ENCODE measurements at regions not wholly inside any gene's neighbourhood (a gene's known extent, or its start where the extent isn't known, plus 50 kb on each side); places are given as distances from the start of the nearest gene placed in this dataset.
"Not testable (repeated sequence)": the region's sequence is repeated elsewhere in the genome, so short reads cannot be mapped to it uniquely, and the experiment has no call there.

DNA sequence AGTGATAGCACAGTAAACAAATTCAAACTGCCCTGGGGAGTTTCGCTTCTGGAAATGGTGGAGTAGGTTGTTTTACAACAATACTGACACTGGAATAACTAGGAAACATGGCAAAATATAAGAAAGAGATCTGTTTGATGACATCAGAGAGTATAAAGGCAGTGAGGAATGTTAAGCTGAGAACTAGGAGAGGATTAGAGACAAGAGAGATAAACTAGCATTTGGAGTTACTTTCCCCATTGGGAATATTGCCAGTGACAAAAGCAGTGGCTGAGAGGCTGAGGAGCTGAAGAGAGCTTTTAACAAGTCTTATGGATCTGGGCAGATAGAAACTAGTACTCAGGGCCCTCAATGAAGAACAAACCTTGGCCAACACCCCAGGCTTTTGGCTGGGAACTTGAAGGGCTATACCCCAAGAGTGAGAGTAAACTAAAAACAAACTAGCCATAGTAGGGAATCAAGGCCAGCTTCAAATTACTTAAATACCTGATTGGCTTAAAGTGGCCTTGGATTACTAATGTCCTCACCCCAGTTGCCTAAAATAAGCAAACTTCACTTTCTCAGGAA is 280.4 kb downstream of the KLF13 start:
- DNase-seq = no peak

DNA sequence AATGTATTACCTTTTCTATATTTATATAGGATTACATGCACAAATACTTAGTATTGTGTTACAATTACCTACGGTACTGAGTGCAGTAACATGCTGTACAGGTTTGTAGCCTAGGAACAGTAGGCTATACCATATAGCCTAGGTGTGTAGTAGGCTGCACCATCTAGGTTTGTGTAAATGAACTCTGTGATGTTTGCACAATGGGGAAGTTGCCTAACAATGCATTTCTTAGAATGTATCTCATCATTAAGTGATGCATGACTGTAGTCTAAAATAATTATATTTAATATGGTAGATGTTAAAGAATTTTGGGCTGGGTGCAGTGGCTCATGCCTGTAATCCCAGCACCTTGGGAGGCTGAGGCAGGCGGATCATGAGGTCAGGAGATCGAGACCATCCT is 281.0 kb downstream of the KLF13 start:
- DNase-seq = no peak

DNA sequence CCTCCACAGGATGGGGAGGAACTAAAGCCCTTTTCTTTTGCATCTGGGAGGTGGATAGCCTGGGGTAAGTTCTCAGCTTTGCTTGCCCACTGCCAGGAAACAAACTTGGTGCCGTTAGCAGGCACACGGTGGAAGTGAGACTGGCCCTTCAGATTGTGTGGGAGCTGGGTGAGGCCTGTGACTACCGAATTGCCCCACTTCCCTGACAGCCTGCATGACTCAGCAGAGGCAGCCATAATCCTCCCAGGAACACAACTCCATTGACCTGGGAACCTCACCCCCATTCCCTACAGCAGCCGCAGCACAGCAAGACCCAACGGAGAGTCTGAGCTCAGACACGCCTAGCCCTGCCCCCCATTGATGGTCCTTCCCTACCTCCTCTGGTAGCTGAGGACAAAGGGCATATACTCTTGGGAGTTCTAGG is 282.6 kb downstream of the KLF13 start:
- DNase-seq = no peak

DNA sequence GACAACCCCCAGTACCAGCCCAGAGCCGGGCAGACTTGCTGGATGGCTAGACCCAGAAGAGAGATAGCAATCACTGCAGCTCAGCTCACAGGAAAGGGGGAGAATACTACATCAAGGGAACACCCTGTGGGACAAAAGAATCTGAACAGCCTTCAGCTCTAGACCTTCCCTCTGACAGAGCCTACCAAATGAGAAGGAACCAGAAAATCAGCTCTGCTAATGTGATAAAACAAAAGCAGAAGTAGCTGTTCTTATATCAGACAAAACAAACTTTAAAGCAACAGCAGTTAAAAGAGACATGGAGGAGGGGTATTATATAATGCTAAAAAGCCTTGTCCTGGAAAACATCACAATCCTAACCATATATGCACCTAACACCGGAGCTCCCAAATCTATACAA is 283.3 kb downstream of the KLF13 start:
- DNase-seq = no peak

DNA sequence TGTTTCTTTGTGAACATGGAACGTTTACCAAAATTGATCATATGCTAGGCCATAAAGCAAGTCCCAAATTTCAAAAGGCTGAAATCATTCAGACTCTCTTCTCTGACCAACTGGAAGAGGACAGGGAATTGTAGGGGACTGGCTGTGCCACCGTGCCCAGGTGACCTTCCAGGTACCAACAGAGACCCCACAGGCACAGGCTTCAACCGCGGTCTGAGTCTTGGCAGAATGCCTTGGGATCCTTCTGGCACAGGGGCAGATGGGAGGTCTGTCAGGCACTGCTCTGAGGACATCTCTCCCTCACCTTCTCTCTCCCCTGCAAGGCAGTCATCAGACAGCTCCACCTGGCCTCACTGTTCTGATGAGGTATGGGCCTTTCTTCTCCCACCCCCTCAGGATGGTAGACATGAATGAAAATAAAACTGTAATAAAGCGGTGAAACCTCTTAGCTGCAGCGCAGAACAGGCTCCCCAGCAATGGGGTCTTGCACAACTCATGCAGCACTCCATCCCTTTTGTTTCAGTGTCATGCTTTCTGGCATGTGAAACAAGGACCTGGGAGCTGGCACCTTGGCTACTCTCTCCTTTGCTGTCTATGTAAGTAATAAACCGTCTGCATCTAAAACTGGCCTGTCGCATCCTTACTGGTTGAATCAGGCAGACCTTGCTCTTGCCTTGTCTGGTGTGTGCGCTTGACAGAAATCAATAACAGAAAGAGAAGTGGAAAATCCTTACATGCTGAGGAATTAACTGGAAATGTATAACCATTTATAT is 289.2 kb downstream of the KLF13 start:
- no peak for DNase-seq

DNA sequence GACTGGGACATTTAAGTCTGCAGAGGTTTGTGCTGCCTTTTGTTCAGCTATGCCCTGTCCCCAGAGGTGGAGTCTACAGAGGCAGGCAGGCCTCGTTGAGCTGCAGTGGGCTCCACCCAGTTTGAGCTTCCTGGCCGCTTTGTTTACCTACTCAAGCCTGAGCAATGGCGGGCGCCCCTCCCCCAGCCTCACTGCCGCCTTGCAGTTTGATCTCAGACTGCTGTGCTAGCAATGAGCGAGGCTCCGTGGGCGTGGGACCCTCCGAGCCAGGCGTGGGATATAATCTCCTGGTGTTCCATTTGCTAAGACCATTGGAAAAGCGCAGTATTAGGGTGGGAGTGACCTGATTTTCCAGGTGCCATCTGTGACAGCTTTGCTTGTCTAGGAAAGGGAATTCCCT is 296.7 kb downstream of the KLF13 start:
- DNase-seq = not testable (repeated sequence)

DNA sequence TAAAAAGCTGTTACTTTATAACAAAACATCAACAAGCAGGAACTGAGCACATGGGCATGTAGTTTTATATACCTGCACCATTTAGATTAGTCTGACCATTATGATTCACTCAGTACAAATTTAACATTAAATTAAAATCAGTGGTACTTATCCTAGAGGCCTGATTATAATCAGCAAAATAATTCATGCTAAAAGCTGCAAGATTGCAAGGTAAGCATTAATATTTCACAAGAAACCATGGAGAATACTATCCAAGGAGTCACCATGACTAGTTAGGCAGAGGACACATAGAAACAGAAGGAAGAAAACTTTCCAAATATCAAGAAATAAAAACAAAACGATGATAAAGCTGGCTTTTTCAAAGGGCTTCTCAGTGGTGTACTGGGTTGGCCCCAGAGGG is 297.5 kb downstream of the KLF13 start:
- not testable (repeated sequence) for DNase-seq

DNA sequence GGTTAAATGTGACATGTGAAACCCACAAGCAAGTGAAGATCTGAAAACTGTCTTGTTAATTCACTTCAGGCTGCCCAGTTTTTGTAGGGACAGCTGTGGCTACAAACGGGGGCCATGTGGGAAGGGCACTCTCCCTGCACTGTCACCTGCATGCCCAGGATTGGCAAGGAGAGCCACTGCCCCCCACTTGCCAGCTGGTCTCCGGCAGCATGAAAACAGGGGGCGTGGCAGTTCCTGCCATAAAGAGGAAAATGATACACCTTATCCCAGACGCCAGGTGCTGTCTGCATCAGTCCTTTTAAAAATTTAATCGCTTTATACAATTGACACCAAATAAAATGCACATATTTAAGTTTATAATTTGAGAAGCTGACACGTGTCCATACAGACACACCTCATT is 309.1 kb downstream of the KLF13 start:
- DNase-seq = not testable (repeated sequence)

DNA sequence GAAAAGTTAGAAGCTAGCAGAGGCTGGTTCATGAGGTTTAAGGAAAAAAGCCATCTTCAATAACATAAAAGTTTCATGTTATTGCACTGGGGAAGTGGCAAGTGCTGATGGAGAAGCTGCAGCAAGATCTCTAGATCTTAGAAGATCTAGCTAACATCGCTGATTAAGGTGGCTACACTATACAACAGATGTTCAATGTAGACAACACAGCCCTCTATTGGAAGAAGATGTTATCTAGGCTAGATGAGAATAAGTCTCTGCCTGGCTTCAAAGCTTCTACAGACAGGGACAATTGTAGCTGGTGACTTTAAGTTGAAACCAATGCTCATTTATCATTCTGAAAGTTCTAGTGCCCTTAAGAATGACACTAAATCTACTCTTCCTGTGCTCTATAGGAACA is 310.3 kb downstream of the KLF13 start:
- not testable (repeated sequence) for DNase-seq

DNA sequence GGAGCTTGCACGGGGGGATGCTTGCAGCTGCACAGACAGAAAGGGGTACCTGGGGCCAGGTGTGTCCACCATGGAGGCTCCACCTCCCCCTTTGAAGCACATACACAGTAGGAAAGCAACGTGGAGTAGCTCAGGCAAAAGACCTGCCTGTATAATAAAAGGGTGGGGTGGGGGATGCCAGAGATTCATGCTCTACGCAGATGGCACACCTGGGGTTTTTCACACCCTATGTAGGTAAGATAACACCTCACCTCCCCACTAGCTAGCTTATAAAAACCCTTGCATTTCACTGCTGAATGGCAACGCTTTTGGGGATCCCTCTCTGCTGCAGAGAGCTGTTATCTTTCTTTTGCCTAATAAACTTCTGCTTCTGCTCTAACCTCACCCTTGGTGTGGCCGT is 317.3 kb downstream of the KLF13 start:
- DNase-seq = not testable (repeated sequence)

DNA sequence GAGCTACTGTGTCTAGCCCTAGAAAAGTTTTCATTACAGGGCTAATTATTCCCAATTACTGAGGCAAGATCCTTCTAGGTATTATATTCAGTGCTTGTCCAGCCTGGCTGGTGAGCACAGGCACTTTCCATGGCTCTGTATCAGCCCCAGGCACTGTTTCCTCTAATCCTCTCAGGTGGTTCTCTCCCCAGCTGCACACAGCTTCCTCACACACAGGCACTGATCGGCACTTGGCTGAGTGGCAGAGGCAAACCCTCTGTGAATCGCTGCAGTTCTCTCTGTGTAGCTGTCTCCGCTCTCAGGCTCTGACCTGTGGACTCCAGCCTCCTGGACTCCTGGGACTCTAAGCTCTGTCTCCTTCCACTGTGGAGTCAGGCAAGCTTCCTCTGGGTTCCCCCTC is 318.1 kb downstream of the KLF13 start:
- DNase-seq = not testable (repeated sequence)

DNA sequence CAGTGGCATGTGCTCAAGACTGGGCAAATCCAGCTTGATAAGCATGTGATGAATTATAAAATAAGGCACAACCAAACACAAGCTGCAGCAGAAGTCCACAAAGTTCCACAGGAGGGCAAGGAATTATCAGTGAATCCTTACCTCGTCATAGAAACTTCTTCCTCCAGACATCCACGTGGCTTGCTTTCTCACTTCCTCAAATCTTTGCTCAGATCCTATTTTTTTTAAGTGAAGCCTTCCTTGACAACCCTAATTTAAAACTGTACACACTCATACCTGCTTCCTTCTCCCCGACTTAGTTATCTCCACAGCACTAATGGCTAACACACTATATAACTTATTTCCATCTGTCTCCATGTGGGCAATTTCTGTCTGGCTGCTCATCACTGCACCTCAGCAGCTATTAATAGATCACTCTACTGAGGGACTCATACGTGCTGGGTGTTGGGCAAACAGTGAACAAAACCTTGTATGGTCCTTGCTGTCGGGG is 320.7 kb downstream of the KLF13 start:
- DNase-seq = not testable (repeated sequence)

DNA sequence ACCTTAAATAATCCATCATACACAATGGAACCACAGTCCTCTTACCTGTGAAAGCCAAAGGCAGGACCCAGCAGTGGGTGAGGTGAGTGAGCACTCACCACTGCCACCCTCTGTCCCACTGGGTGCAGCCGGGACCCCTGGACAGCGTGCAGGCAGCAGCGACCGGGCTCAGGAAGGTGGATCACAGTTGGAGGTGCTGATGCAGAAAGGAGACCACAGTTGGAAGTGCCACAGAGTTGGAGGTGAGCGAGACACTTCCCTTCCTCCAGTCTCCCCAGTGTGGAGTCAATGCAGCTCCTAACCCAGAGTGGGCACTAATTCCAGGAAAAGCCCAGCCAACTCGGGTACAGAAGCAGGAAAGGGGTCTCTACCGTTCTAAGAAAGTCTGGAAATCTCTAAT is 323.0 kb downstream of the KLF13 start:
- not testable (repeated sequence) for DNase-seq

DNA sequence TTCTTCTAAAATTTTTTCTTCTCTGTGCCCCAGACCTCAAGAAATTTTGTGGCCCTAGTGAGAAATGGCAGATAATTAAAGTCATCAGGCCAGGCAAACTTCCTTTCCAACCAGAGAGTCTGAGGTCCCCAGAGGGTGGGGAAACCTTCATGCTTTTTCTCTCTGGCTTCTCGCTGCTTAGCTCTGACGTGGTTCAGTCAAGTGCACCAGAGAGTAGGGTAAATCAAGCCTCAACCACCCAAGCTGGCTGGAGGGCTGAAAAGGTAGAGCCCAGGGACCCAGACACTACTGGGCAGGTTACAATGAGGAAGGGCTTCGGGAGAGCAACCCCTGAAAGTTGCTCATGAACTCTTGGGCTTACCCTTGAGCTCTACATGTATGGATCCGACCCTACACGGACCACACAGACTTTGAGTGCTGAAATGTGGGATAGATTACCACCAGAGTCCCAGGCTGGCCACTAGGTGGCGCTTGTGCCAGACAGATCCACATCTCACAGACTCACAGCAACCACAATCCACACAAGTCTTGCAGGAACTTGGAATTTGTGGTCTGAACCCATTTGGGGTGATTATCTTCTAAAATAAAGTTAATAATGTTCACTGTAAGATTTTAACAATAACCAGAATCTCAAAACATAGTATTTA is 323.5 kb downstream of the KLF13 start:
- DNase-seq = not testable (repeated sequence)

DNA sequence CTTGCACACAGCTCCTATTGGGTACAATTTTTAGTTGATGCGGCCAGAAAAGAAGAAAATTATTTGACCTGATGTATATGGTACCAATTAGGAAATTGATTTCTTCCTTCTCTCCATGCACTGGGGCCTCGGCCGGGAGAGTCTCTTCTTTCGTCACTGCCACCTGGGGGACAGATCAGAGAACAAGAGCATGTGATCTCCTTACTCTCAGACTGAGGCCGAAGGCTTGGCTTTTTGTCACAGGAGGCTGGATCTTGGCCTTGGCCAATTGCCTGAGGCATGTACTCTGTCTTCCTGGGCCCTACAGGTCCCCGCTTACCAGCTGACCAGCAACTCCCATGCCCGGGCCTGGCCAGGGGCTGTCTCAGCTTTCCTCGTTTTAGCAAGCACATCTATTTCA is 330.3 kb downstream of the KLF13 start:
- DNase-seq = not testable (repeated sequence)

DNA sequence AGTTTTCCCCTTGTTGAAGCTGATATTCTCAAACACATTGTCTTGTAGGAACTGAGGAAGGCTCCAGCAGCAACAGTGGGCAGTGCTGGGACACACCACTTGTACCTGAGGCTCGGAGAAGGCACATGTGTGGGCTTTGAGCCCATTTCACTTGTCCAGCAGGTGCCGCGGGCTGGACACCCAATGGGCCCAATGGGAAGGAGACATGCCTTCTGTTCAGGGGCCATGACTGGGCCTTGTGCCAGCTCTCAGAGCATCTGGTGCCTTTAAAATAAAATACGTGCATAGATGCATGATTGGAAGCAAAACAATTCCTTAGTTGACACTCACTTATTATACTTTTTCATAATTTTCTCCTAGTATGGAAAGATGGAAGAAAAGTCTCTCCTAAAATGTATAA is 334.2 kb downstream of the KLF13 start:
- no peak for DNase-seq

DNA sequence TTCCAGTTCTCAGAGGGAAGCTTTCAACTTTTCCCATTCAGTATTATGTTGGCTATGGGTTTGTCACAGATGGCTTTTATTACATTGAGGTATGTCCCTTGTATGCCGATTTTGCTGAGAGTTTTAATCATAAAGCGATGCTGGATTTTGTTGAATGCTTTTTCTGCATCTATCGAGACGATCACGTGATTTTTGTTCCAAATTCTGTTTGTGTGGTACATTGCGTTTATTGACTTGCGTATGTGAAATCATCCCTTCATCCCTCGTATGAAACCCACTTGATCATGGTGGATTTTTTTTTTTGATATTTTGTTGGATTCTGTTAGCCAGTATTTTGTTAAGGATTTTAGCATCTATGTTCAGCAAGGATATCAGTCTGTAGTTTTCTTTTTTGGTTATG is 339.1 kb downstream of the KLF13 start:
- not testable (repeated sequence) for DNase-seq

DNA sequence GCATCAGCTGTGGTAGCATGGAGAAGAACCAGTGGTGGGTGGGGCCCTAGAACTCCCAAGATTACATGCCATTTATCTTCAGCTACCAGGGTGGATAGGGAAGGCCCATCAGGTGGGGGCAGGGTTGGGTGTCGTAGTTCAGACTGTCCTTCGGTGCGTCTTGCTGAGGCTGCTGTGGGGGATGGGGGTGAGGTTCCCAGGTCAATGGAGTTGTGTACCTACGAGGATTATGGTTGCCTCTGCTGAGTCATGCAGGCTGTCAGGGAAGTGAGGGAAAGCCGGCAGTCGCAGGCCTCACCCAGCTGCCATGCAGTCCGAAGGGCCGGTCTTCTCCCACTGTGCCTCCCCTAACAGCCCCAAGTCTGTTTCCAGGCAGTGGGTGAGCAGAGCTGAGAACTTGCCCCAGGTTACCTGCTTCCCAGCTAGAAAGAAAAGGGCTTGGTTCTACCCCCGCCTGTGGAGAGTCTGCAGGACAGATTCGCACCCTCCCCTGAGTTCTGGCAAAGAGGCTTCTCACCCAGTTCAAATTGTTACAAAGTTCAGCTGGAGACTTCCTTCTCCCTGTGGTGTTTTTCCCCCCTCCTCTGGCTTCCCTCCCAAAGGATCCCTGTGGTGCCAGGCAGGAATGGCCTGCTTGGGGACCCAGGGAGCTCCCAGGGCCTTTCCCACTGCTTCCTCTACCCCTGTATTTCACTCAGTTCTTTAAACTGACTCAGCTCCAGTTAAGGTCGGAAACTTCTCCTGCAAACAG is 342.7 kb downstream of the KLF13 start:
- DNase-seq = not testable (repeated sequence)

DNA sequence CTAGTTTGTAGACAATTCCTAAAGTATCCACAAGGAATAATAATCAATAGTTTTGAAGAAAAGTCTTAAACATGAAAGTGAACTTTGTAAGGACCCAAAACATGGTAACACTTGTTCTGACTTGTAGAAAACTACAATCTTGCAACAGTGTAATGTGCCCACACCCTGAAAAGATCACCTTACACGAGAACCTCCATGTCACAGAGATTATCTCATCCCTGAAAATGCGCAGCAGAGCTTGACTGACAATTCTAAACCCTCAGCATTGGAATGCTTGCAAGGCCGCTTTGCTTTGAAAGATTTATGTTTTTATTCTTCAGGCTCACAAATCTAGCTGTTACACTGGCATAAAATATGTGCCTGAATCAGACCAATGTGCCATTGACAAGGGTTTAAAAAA is 346.6 kb downstream of the KLF13 start:
- DNase-seq = not testable (repeated sequence)

DNA sequence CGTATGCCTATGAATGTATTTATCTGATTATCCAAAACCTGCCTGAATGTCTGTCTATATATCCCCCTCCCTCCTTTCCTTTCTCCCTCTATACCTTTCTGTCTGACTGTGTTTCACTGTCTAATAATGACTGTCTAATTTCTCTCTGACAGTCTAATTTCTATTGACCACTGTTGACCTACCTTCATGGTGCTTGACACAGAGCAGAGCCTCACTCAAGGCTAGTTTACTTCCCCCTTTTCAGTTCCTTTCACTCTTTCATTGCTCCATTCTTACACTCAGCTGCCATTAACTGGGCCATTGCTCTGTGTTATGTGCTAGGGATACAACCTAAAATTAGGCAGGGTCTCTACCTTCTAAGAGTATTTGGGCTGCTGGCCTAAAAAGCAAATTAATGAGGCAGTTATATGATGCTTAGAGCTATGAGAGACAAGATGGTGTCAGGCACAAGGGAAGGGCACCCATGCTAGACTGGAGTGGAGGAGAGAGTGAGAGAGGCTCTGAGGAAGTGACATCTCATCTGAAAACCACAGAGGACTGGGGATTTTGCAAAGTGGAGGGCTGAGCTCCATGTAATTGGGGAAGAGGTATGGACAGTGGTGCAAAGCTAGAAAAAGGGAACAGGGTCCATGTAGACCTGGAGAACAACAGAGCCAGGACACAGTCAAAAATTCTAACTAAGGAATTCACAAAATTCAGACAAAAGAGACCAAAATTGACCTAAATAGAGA is 348.6 kb upstream of the CHRNA7 start:
- DNase-seq = not testable (repeated sequence)

DNA sequence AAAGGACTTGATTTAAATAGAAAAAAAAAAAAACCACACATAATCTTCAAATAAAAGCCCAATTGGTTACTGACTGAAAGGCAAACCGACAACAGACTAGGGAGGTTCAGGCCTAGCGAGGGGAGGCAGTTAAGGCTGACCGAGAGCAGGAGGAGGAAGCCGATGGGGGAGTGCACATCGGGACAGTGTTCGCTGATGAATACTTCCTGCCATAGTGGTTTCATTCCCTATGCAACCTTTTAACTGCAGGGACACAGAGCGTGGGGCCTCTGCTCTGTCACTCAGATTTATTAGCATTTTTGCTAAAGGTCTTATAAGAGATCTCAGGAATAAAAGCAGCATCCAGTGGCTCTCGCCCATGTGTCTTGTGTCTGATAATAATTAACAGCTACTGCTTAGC is 343.2 kb upstream of the CHRNA7 start:
- not testable (repeated sequence) for DNase-seq

DNA sequence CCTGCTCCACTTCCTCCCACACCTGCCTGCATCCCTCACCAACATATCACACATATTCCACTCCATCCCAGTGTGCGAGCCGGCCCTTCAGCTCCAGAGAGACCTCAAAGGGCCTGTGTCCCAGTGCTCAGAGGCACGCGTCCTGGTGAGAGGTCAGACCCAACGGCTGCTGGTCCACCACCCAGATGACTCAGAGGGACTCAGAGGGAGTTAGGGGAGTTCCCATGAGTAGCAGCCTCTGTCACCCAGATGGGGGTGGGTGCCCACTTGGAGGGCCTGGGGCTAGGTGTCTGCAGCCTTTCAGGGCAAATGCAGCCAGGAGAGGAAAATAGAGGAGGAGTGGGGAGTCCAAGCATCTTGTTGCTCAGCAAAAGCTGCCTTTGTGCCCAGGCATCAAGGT is 333.8 kb upstream of the CHRNA7 start:
- DNase-seq = not testable (repeated sequence)

Measured in NCI-H226 (cell line).